Glomerular endothelial cell (primary cell): ENCODE measurements at regions not wholly inside any gene's neighbourhood (a gene's known extent, or its start where the extent isn't known, plus 50 kb on each side); places are given as distances from the start of the nearest gene placed in this dataset.
"Not testable (repeated sequence)": the region's sequence is repeated elsewhere in the genome, so short reads cannot be mapped to it uniquely, and the experiment has no call there.

ENCODE experiments used
- DNase-seq: peaks from one replicate; pipeline ENCODE4 v3.0.0-alpha.2; 2011; ENCODE audit warnings: low read depth, low spot score; ENCODE audit errors: extremely low read depth

DNA sequence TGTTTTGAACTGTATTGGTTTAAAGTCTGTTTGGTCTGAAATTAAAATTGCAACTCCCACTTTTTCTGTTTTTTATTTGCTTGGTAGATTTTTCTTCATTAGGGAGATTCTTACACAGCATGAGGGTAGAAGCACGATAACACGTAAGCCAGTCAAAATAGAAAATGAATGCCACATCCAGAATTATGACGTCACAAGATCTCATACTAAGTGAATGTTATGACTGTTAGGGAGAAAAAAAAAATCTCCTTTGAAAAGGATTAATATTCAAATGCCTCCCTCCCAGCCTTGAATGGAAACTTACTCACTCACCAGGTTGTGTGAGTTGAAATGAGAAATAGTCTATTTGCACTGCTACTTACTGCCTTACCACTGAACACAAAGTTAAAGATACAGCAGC lies 670.8 kb downstream of the TFAP2A start:
- DNase-seq = no peak

- DNase-seq = no peak
Observed at GRCh38 chr6:9732056-9732455, 682.8 kb downstream of the TFAP2A start.

DNA sequence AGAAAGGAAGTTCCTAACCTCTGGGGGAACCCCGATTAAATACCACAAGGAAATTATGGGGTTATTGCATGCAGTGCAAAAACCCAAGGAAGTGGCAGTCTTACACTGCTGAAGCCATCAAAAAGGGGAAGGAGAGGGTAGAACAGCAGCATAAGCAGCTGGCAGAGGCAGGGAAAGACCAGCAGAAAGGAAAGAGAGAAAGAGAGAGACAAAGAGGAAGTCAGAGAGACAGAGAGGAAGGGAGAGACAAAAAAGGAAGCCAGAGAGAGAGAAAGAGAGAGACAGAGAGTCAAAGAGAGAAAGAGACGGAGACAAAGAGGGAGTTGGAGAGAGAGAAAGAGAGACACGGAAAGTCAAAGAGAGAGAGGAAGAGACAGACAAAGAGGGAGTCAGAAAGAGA lies 689.1 kb downstream of the TFAP2A start:
- not testable (repeated sequence) for DNase-seq

GRCh38 chr6:9717568-9717967 lies 697.3 kb downstream of the TFAP2A start:
- no peak for DNase-seq

DNA sequence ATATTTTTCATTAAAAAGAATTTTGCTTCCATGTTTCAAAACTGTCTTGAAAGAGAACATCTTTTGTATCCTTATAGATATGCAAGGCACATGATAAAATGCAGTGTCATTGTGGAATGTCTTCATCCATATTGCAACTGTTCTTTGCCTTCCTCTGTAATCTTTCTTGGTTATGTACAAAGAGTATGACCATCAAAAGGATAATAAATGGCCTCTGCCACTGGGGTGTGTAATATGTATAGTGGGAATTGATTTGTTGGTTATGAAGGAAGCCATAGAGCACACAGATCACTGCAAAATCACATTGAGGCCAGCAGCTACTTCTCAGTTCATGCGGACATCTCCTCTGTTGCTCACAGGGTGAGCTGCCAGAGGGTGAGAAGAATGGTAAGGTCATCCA lies 703.5 kb downstream of the TFAP2A start:
- DNase-seq = no peak

- DNase-seq = no peak
Observed at GRCh38 chr6:9710574-9710973, 704.3 kb downstream of the TFAP2A start.

- no peak for DNase-seq
Observed at GRCh38 chr6:9708600-9708999, 706.3 kb downstream of the TFAP2A start.

- no peak for DNase-seq
Observed at GRCh38 chr6:9704989-9705388, 709.9 kb downstream of the TFAP2A start.

- DNase-seq = no peak
Observed at GRCh38 chr6:9702914-9703313, 712.0 kb downstream of the TFAP2A start.

- no peak for DNase-seq
Observed at GRCh38 chr6:9699888-9700287, 715.0 kb downstream of the TFAP2A start.

DNA sequence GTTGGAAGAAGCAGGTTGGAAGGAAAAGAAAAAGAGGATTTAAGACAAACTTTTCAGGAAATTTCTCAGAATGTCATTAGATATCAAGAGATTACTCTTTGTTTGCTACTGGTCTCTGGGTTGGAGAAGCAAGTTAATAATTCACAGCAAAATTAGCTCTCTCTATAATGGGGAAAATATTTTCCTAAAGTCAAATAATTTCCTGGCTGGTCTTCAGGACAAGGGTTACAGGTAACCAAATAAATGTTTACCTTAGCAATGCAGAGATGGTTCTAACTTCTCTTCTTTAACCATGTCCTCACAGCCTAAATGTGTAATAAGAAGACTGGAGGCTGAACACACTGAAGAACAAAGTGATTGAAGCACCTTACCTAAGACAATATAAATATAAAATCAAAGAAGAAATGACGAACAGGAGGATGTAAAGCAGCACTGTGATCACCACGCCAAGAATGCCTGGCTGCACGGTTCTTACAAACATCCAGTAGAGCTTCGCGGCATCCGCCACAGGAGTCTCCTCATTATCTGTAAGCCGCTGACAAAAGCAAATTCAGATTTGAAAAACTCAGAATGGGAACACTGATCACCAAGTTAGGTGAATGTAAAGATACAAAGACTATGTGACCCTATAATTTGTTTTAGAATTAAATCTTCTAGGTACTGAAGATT lies 717.5 kb downstream of the TFAP2A start:
- DNase-seq = no peak

GRCh38 chr6:9690388-9690787 lies 724.5 kb downstream of the TFAP2A start:
- no peak for DNase-seq

GRCh38 chr6:9680727-9681126 lies 734.1 kb downstream of the TFAP2A start:
- not testable (repeated sequence) for DNase-seq

GRCh38 chr6:9675122-9675521 lies 739.8 kb downstream of the TFAP2A start:
- no peak for DNase-seq

- no peak for DNase-seq
Observed at GRCh38 chr6:9659848-9660247, 755.0 kb downstream of the TFAP2A start.

- DNase-seq = no peak
Observed at GRCh38 chr6:9657994-9658393, 756.9 kb downstream of the TFAP2A start.

GRCh38 chr6:9647599-9647998 lies 767.3 kb downstream of the TFAP2A start:
- DNase-seq = no peak

DNA sequence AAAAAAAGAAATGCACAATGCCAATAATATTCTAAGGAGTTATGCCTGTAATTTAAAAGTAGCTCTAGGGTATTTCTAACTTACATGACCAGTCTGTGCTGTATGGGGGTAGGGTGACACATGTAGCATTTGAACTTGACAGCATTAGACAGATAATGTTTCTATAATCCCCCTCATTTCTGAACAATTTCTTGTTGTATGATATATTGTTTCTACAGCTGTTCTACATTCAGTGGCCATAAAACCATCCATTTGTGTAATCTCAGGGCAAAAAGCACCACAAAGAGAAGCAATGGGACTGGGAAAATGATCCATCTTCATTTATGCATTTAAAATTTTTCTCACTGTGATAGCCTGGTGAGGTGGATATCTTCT lies 767.8 kb downstream of the TFAP2A start:
- no peak for DNase-seq

DNA sequence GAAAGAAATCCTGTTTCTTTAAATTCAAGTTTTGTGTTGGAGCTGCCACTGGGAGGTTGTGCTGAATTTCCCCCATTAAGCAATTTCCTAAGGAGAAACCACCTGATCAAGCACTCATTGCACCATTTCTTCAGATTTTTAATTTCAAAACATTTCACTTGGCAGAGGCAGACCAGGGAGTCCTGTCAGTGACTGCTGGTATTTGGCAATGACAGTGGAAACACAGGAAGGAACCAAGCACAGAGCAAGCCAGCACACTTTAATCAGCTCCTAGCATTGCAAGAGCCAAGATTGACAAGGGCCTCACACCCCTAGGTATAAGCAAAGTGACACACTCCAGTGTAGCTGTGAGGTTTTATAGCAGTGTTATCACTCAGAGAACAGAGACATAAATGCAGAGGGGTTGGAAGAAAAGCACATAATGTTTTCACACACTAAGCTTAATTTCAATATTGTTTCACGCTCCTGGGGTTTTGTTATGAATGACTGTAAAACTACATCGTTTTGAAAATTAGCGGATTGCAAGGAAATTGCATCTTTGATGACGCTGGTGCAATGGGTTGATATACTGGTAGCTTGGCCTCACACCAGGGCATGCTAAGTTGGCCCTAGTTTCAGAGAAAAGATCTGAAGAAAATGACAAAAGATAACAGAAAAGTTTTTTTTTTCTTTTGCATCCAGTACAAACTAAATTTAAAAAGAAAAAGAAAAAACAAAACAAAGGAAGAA lies 768.4 kb downstream of the TFAP2A start:
- no peak for DNase-seq

- no peak for DNase-seq
Observed at GRCh38 chr6:9638861-9639260, 776.0 kb downstream of the TFAP2A start.

DNA sequence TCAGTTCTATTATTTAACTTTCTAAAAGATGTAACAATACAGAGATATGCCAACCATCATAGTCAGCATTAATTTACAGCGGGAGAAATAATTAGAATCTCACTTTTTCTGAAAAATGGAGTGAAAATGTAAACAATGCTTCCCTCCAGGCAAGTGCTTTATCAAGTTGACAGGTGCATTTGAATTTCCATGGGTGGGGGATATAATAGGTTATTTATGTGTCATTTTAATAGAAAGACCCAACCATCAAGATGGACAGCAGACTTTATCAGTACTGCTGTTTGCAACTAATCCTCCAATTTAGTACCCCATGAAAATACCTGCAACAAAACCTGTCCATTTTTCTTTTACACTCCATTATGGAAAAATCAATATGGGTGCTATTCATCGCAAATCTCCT lies 780.1 kb downstream of the TFAP2A start:
- no peak for DNase-seq

DNA sequence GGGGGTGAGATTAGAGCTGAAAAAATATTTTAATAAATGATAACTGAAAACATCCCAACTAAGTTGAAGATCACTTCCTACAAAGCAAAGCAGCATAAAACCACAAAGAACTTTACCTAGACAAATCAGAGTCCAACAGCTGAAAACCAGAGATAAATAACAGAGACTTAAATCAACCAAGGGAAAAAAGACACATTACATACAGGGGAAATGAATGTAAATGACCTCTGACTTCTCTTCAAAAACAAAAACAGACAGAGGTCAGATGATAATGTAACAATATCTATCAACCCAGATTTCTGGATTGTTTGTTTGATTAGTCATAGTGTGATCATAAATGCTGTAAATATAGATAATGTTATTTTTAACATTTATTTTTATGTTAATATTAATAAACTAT lies 782.8 kb downstream of the TFAP2A start:
- DNase-seq = no peak

GRCh38 chr6:9628819-9629218 lies 786.1 kb downstream of the TFAP2A start:
- no peak for DNase-seq
